ENCODE measurements at regions not wholly inside any gene's neighbourhood (a gene's known extent, or its start where the extent isn't known, plus 50 kb on each side); places are given as distances from the start of the nearest gene placed in this dataset.

- TF ChIP-seq CTCF (IDR thresholded peaks at IDR 0.05) (no peak), ZFX (IDR thresholded peaks at IDR 0.05; ENCODE audit: borderline replicate concordance) (no peak)
These were observed 505.8 kb upstream of the ERCC4 start for GRCh38 chr16:13414154-13414553.

Measured in 22Rv1 (cell line).